ENCODE measurements at regions not wholly inside any gene's neighbourhood (a gene's known extent, or its start where the extent isn't known, plus 50 kb on each side); places are given as distances from the start of the nearest gene placed in this dataset.
"Not testable (repeated sequence)": the region's sequence is repeated elsewhere in the genome, so short reads cannot be mapped to it uniquely, and the experiment has no call there.

GRCh38 chr2:238518821-238519186 lies 92.1 kb downstream of the ASB1 start:
- in situ Hi-C loops (cut with HindIII; ENCODE audit: low sequenced_read_pairs): loop anchor here (5.0 to 25.0 kb wide), 3 partner anchors 48 to 568 kb away; no protein-coding TSS in a partner anchor

DNA sequence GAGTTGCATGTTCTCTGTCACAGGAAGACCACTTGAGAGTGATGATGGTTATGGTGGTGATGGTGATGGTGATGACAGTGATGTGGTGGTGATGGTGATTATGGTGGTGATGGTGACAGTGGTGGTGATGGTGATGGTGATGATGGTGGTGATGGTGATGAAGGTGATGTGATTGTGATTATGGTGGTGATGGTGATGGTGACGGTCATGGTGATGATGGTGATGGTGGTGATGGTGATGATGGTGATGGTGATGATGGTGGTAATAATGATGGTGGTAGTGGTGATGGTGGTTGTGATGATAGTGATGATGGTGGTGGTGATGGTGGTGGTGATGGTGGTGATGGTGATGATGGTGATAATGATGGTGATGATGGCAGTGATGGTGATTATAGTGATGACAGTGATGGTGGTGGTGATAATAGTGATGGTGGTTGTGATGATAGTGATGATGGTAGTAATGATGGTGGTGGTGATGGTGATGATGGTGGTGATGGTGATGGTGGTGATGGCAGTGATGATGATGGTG lies 93.7 kb downstream of the ASB1 start:
- in situ Hi-C loops (cut with HindIII; ENCODE audit: low sequenced_read_pairs): loop anchor here (25.0 kb wide), 1 partner anchor 567 kb away; no protein-coding TSS in a partner anchor

GRCh38 chr2:238521002-238521401 lies 94.3 kb downstream of the ASB1 start:
- in situ Hi-C loops (cut with HindIII; ENCODE audit: low sequenced_read_pairs): loop anchor here (25.0 kb wide), 1 partner anchor 566 kb away; no protein-coding TSS in a partner anchor

GRCh38 chr2:238521870-238522269 lies 95.1 kb downstream of the ASB1 start:
- in situ Hi-C loops (cut with HindIII; ENCODE audit: low sequenced_read_pairs): loop anchor here (25.0 kb wide), 1 partner anchor 565 kb away; no protein-coding TSS in a partner anchor

DNA sequence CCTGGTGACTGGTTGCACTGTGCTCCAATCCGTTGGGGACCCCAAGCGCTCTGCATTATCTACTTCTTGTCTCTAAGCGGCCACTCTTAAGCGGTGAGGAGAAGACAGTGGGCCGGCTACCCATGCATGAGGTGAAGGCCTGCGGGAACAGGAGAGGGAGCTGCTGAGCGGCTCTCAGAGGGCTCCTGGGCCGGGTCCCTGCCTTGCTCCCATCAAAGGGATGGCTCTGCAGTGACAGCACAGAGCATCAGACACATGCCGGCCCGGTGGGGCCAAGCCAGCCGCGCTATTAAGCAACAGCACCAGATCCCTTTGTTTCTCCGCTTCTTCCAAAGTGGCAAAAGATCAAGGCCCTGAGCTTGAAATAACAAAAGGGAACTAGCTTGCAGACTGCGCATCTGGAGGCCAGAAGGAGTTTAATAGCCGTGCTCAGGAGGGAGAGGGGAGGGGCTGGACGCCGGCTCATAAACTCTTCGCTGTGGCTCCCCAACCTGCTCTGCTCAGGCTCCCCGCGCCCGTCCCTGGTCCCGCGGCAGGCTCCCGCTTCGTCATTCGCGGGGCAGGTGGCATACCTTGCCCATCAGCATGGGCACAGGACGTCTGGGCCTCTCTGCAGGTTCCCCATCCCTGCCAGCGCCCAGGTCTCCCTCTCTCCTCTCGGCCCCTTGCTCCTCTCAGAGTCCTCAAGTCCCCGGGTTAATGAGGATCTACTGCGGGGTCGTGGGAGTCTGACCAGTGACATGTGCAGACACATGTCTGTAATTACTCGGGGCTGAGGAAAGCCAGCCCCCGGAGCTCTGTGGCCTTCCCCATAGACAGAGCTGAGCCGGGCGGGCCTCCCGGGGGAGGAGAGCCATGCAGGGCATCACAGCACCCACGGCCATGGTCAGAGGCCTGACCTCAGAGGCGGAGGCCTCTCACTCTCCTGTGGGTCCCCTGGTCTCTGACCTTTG lies 96.7 kb downstream of the ASB1 start:
- in situ Hi-C loops (cut with HindIII; ENCODE audit: low sequenced_read_pairs): loop anchor here (25.0 kb wide), 1 partner anchor 564 kb away; no protein-coding TSS in a partner anchor

DNA sequence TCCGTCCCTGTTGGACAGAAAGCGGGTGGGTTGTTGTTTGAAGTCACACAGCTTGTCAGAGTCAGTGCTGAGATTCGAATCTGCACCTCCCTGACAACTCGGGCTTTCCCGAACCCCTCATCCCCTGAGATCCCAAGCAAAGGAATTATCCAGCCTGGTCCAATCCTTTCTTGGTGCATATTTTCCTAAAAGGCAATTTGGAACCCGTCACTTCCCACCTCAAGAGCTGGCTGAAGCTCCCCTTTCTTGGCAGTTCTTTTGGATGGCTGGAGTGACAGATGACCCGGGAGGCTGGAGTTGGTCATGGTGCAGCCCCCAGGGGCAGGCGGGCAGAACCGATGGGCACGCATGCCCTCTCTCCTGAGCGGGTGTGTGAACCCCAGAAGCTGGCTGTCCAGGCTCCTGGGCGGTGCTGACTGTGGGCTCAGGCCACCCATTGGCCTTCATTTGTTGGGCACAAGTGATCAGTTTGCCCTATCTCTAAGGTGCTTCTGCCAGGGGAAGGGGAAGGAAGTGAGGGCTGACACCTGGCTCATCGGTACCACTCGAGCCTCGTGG lies 97.8 kb downstream of the ASB1 start:
- in situ Hi-C loops (cut with HindIII; ENCODE audit: low sequenced_read_pairs): loop anchor here (25.0 kb wide), 1 partner anchor 563 kb away; no protein-coding TSS in a partner anchor

DNA sequence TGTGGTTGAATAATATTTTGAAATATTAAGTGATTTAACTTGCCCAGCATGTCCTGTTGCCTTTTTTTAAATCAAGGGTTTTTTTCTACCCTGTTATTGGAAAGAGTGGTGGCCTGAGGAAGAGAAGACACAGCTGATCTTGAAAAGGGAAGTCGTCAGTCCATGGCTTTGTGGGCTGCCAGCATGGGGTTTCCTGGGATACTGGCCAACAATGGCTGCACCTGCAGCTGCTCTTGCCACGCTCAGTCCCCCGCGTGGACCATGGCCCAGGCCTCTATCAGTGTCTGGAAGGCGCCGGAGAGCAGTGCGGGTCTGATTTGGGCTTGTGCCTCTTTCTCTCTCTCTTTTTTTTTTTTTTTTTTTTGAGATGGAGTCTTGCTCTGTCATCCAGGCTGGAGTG lies 99.3 kb downstream of the ASB1 start:
- in situ Hi-C loops (cut with HindIII; ENCODE audit: low sequenced_read_pairs): no loop called here

DNA sequence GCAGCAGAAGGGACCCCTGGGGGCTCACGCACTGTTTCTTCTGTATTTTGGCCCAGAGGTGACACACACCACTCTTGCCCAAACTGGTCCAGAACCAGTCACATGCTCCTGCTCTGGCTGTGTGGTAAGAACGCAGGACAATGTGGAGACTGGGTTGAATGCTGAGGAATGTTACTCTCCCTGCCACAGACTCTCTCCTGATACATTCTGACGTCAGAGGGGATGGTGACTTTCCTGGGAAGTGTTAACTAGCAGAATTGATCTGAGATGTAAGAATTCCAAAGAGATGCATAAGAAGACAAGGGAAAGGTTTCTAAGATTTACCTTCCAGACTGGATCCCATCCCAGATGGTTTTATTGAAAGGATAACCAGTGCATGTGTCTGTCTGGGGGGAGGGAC lies 100.8 kb downstream of the ASB1 start:
- in situ Hi-C loops (cut with HindIII; ENCODE audit: low sequenced_read_pairs): no loop called here

- in situ Hi-C loops (cut with HindIII; ENCODE audit: low sequenced_read_pairs): no loop called here
Observed at GRCh38 chr2:238528953-238529781, 102.4 kb downstream of the ASB1 start.

DNA sequence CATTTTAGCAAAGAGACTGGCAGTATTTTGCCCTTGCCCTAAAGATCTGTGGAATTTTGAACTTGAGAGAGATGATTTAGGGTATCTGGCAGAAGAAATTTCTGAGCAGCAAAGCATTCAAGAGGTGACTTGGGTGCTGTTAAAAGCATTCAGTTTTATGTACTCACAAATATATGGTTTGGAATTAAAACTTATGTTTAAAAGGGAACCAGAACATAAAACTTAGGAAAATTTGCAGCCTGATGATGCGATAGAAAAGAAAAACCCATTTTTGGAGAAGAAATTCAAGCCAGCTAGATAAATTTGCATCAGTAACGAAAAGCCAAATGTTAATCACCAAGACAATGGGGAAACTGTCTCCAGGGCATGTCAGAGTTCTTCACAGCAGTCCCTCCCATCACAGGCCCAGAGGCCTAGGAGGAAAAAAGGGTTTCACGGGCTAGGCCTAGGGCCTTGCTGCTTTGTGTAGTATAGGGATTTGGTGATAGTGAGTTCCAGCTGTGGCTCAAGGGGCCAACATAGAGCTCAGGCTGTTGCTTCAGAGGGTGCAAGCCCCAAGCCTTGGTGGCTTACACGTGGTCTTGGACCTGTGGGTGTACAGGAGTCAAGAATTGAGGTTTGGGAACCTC lies 104.4 kb downstream of the ASB1 start:
- in situ Hi-C loops (cut with HindIII; ENCODE audit: low sequenced_read_pairs): not testable (repeated sequence)

DNA sequence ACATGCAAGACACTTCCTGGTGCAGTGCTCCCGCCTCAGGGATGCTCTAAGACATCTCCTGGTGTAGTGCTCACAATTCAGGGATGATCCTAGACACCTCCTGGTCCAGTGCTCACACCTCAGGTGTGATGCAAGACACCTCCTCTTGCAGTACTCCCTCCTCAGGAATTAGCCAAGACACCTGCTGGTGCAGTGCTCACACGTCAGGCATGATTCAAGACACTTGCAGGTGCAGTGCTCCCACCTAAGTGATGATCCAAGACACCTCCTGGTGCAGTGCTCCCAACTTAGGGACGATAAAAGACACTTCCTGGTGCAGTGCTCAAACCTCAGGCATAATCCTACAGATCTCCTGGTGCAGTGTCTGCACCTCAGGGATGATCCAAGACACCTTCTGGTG lies 117.0 kb downstream of the ASB1 start:
- in situ Hi-C loops (cut with HindIII; ENCODE audit: low sequenced_read_pairs): not testable (repeated sequence)

DNA sequence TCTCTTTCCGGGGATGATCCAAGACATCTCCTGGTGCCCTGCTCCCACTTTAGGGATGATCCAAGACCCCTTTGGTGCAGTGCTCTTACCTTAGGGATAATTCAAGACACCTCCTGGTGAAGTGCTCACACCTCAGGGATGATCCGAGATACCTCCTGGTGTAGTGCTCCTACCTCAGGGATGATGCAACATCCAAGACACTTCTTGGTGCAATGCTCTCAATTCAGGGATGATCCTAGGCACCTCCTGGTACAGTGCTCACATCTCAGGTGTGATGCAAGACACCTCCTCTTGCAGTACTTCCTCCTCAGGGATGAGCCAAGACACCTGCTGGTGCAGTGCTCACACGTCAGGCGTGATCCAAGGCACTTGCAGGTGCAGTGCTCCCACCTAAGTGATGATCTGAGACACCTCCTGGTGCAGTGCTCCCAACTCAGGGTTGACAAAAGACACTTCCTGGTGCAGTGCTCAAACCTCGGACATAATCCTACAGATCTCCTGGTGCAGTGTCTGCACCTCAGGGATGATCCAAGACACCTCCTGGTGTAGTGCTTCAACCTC lies 122.3 kb downstream of the ASB1 start:
- in situ Hi-C loops (cut with HindIII; ENCODE audit: low sequenced_read_pairs): no loop called here

- in situ Hi-C loops (cut with HindIII; ENCODE audit: low sequenced_read_pairs): no loop called here
Observed at GRCh38 chr2:238549866-238550265, 123.1 kb downstream of the ASB1 start.

DNA sequence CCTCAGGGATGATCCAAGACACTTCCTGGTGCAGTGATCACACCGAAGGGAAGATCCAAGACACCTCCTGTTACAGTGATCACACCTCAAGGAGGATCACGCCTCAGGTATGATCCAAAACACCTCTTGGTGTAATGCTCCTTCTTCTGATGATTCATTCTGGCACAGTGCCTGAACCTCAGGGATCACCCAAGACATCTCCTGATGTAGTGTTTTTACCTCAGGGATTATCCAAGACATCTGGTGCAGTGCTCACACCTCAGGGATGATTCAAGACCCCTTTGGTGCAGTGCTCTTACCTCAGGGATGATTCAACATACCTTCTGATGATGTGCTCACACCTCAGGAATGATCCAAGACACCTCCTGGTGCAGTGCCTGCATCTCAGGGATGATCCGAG lies 124.4 kb downstream of the ASB1 start:
- in situ Hi-C loops (cut with HindIII; ENCODE audit: low sequenced_read_pairs): no loop called here

GRCh38 chr2:238552226-238552625 lies 125.5 kb downstream of the ASB1 start:
- in situ Hi-C loops (cut with HindIII; ENCODE audit: low sequenced_read_pairs): no loop called here

DNA sequence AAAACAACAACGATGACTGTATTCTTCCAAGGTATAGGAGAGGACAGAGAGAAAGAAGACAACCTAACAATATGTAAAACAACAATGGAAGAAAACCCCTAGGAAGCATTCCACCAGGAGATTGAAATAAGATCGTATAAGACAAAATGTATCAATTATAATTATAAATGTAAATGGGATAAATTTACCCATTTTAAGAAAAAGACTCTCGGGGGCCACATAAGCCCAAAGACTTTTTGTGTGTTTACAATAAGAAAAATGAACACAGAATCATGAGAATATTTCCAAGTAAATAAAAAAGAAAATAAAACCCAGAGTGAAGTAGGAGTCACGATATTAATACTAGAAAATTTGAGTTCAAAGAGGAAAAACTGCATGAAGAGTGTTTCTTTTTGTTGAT lies 126.4 kb downstream of the ASB1 start:
- in situ Hi-C loops (cut with HindIII; ENCODE audit: low sequenced_read_pairs): no loop called here

DNA sequence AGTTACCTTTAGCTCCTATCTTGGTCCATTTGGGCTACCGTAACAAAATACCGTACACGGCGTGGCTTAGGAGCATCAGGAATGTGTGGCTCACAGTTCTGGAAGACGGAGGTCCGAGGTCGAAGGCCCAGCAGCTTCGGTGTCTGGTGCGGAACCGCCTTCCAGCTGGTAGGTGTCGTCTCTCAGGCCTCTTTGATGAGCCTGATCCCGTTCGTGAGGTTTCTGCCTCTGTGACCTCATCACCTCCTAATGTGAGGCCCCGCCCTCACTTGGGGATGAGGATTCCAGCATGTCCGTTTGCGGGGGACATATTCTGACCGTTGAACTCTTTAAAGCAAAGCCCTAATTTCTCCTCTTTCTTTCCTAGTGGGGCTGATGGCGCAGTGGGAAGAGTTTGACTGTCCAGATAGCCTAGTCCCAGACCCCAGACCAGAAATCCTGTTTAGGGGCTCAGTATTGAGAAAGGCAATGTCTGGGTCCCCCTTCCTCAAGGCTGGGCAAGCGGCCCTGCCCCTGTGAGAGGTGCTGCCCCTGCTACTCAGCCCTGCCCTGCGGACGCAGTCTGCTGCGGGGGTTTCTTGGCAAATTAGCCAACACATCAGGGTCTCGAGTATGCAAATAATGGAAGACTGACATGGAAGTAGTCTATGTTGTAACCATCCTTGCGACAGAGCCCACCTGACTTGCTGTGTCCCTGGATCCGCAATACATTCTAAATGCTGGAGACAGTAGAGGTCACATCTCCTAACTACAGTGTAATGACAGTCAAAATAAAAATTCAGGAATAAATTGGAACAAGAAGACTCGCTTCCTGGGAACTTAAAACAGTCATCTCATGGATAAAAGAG lies 128.0 kb downstream of the ASB1 start:
- in situ Hi-C loops (cut with HindIII; ENCODE audit: low sequenced_read_pairs): loop anchor here (5.0 kb wide), 1 partner anchor 63 kb away; no protein-coding TSS in a partner anchor

DNA sequence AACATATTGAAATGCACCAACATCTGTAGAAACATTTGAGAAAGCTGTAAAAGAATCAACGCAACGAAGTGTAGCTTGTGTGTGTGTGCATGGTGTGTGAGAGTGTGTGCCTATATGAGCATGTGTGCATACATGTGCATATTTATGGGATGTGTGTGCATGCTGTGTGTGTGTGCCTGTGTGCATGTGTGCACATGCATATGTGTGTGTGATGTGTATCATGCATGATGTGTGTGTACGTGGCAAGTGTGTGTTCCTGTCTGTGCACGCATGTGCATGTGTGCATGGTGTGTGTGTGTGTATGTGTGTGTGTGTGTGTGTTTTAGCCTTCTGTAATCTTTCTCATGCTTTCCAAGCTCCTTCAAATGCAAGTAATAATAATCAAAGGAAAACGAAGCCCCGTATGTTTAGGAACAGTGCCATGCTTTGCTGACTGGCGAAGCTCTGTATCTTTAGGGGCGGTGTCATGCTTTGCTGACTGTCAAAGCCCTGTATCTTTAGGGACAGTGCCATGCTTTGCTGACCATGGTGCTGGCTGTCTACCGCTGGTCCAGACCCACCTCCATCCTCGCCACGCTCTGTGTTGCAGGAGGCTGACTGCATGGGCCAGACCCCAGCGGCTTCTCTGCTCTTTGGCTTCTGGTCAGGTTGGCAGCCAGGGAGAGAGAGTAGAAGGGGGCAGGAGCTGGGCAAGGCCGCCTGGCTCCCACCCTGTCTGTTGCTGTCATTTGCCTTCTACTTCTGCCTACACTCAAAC lies 129.2 kb downstream of the ASB1 start:
- in situ Hi-C loops (cut with HindIII; ENCODE audit: low sequenced_read_pairs): loop anchor here (5.0 kb wide), 1 partner anchor 61 kb away; no protein-coding TSS in a partner anchor

All from endothelial cell of hepatic sinusoid (primary cell).